ENCODE measurements at regions not wholly inside any gene's neighbourhood (a gene's known extent, or its start where the extent isn't known, plus 50 kb on each side); places are given as distances from the start of the nearest gene placed in this dataset.
A peak's percentile ranks its signal among the peaks of the same experiment; 100 is the strongest.

- in situ Hi-C loops (cut with MboI; ENCODE audit: low pct_unique_long_range_greater_than_20kb, low sequenced_read_pairs, unreplicated experiment), result no loop called here
- TF ChIP-seq CTCF (IDR thresholded peaks at IDR 0.05; ENCODE audit: extremely low read depth, insufficient read depth, missing control alignments), result no peak
- no peak for DNase-seq (ENCODE audit: low spot score)
These were observed 896.7 kb upstream of the ZEB2 start for GRCh38 chr2:145416640-145417039.

- in situ Hi-C loops (cut with MboI; ENCODE audit: low pct_unique_long_range_greater_than_20kb, low sequenced_read_pairs, unreplicated experiment), result no loop called here
- no peak for DNase-seq (ENCODE audit: low spot score)
- TF ChIP-seq CTCF (IDR thresholded peaks at IDR 0.05; ENCODE audit: extremely low read depth, insufficient read depth, missing control alignments), result no peak
These were observed 895.2 kb upstream of the ZEB2 start for GRCh38 chr2:145415151-145415550.

- no peak for TF ChIP-seq CTCF (IDR thresholded peaks at IDR 0.05; ENCODE audit: extremely low read depth, insufficient read depth, missing control alignments)
- DNase-seq (ENCODE audit: low spot score), result no peak
- in situ Hi-C loops (cut with MboI; ENCODE audit: low pct_unique_long_range_greater_than_20kb, low sequenced_read_pairs, unreplicated experiment), result no loop called here
These were observed 893.5 kb upstream of the ZEB2 start for GRCh38 chr2:145413261-145414030.

- TF ChIP-seq CTCF (IDR thresholded peaks at IDR 0.05; ENCODE audit: extremely low read depth, insufficient read depth, missing control alignments), result no peak
- in situ Hi-C loops (cut with MboI; ENCODE audit: low pct_unique_long_range_greater_than_20kb, low sequenced_read_pairs, unreplicated experiment), result no loop called here
- no peak for DNase-seq (ENCODE audit: low spot score)
These were observed 892.2 kb upstream of the ZEB2 start for GRCh38 chr2:145412155-145412554.

GRCh38 chr2:145411493-145411892 lies 891.6 kb upstream of the ZEB2 start:
- peak; percentile 3 for DNase-seq (ENCODE audit: low spot score)
- in situ Hi-C loops (cut with MboI; ENCODE audit: low pct_unique_long_range_greater_than_20kb, low sequenced_read_pairs, unreplicated experiment), result no loop called here
- no peak for TF ChIP-seq CTCF (IDR thresholded peaks at IDR 0.05; ENCODE audit: extremely low read depth, insufficient read depth, missing control alignments)

GRCh38 chr2:145410086-145410485 lies 890.2 kb upstream of the ZEB2 start:
- DNase-seq (ENCODE audit: low spot score), result no peak
- in situ Hi-C loops (cut with MboI; ENCODE audit: low pct_unique_long_range_greater_than_20kb, low sequenced_read_pairs, unreplicated experiment), result no loop called here

More at GRCh38 chr2:145410086-145410485, 890.2 kb upstream of the ZEB2 start:
- TF ChIP-seq CTCF (IDR thresholded peaks at IDR 0.05; ENCODE audit: extremely low read depth, insufficient read depth, missing control alignments), result no peak

All from GM13977 (cell line).